ENCODE measurements at regions not wholly inside any gene's neighbourhood (a gene's known extent, or its start where the extent isn't known, plus 50 kb on each side); places are given as distances from the start of the nearest gene placed in this dataset.

DNA sequence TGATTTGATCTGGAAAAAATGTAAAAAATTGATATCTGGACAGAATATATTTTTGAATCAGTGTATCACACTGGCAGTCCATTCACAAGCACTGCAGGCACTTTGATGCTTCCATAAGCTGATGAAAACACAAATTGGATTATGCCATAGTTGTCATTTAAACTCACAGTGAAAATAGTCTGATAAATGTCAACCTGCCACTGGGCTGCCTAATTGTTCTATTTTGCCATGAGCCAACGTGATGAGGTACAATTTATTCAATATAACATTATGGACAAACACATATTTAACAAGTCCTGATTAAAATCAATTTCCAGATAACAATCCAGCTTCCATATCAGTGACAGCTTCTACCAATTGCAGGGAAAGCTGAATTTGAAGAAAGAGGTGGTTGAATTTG is 1244.9 kb downstream of the EFNB2 start:
- Histone ChIP-seq H2AFZ (ENCODE audit: low read depth, low read length, poor library complexity, severe bottlenecking) (no peak overlapping the region), H3K36me3 (ENCODE audit: control insufficient read depth in 1 of 2, insufficient read depth in 2 of 2, low read length in 2 of 2) (no peaks in the 10 kb centered on the region), H3K79me2 (ENCODE audit: insufficient read depth, low read length) (no peaks in the 10 kb centered on the region), H3K9ac (ENCODE audit: low read length) (no peak overlapping the region), H4K20me1 (ENCODE audit: insufficient read depth) (no peaks in the 10 kb centered on the region), H3K4me2 (ENCODE audit: low read length) (no peak overlapping the region), H3K4me3 (replicated peaks in 1 of 2; ENCODE audit: low read depth in 1 of 2, low read length in 2 of 2) (no peak overlapping the region), H3K9me2 (ENCODE audit: insufficient read depth) (no peaks in the 10 kb centered on the region), H3K9me3 (ENCODE audit: control insufficient read depth in 1 of 2, insufficient read depth in 1 of 2, low read depth in 1 of 2, low read length in 2 of 2) (no peaks in the 10 kb centered on the region), H3K27ac (ENCODE audit: low read depth, low read length) (no peak overlapping the region), H3K4me1 (ENCODE audit: control insufficient read depth in 1 of 2, insufficient read depth in 2 of 2, low read length in 2 of 2) (no peaks in the 10 kb centered on the region), H3K27me3 (ENCODE audit: insufficient read depth, low read length) (no peaks in the 10 kb centered on the region)
- BruUV-seq (replicated peaks) = no TSS peak
- intact Hi-C loops (cut with micrococcal nuclease) = no loop called here
- ChIA-PET POLR2A (no interaction called here), RAD21 (ENCODE audit: low non-redundant PET in 1 of 2, low total read pairs in 2 of 2, uncharacterized antibody in 2 of 2, unreplicated experiment in 2 of 2) (no interaction called here), CTCF (no interaction called here)
- ATAC-seq (no peak), DNase-seq (ENCODE audit: low read depth, low spot score) (no peak)
- TF ChIP-seq ZNF274 (IDR thresholded peaks at IDR 0.05; ENCODE audit: low read depth, low read length) = no peak
- TF ChIP-seq POLR2AphosphoS5 (IDR thresholded peaks at IDR 0.05; ENCODE audit: low read depth, low read length) = no peak
- no peak for TF ChIP-seq ELF1 (IDR thresholded peaks at IDR 0.05; ENCODE audit: borderline replicate concordance, low read depth)
- no peak for TF ChIP-seq EZH2 (IDR thresholded peaks at IDR 0.05)
- TF ChIP-seq FOSL1 (IDR thresholded peaks at IDR 0.05; ENCODE audit: low read depth) = no peak

DNA sequence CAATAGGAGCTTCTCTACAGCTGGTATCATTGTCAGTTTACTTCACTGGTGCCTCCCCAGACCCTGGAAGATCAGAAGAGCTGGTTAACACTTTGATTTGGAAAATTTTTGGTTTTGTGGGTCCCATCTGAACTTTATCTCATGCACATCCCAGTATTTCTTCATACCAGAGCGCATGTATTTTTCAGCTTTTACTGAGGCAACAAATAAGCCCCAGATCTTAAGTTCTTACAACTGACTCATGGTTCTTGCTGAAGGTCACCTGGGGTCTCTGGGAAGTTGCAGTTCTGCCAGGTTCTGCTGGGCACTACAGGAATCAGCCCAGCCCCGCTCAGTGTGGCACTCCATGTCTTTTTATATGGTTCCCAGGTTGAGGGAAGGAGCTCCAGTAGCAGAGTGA is 1249.9 kb downstream of the EFNB2 start:
- TF ChIP-seq SRF (IDR thresholded peaks at IDR 0.05; ENCODE audit: low read depth) (no peak), EGR1 (IDR thresholded peaks at IDR 0.05; ENCODE audit: low read depth) (no peak), POLR2A (IDR thresholded peaks at IDR 0.05; ENCODE audit: borderline replicate concordance, extremely low read depth, insufficient read depth, insufficient read length) (no peak), YY1 (IDR thresholded peaks at IDR 0.05; ENCODE audit: extremely low read depth, insufficient replicate concordance, low read depth, low read length) (no peak), RAD21 (IDR thresholded peaks at IDR 0.05; ENCODE audit: low read depth) (no peak), TCF7L2 (IDR thresholded peaks at IDR 0.05; ENCODE audit: borderline replicate concordance, extremely low read depth, insufficient read depth, insufficient read length) (no peak), ZNF274 (IDR thresholded peaks at IDR 0.05; ENCODE audit: low read depth, low read length) (no peak), SP1 (IDR thresholded peaks at IDR 0.05; ENCODE audit: low read depth) (no peak), ELF1 (IDR thresholded peaks at IDR 0.05; ENCODE audit: borderline replicate concordance, low read depth) (no peak), SIN3A (IDR thresholded peaks at IDR 0.05; ENCODE audit: low read depth) (no peak)
- TF ChIP-seq, protein P1, sequence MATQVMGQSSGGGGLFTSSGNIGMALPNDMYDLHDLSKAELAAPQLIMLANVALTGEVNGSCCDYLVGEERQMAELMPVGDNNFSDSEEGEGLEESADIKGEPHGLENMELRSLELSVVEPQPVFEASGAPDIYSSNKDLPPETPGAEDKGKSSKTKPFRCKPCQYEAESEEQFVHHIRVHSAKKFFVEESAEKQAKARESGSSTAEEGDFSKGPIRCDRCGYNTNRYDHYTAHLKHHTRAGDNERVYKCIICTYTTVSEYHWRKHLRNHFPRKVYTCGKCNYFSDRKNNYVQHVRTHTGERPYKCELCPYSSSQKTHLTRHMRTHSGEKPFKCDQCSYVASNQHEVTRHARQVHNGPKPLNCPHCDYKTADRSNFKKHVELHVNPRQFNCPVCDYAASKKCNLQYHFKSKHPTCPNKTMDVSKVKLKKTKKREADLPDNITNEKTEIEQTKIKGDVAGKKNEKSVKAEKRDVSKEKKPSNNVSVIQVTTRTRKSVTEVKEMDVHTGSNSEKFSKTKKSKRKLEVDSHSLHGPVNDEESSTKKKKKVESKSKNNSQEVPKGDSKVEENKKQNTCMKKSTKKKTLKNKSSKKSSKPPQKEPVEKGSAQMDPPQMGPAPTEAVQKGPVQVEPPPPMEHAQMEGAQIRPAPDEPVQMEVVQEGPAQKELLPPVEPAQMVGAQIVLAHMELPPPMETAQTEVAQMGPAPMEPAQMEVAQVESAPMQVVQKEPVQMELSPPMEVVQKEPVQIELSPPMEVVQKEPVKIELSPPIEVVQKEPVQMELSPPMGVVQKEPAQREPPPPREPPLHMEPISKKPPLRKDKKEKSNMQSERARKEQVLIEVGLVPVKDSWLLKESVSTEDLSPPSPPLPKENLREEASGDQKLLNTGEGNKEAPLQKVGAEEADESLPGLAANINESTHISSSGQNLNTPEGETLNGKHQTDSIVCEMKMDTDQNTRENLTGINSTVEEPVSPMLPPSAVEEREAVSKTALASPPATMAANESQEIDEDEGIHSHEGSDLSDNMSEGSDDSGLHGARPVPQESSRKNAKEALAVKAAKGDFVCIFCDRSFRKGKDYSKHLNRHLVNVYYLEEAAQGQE (IDR thresholded peaks at IDR 0.05; ENCODE audit: low read depth) = no peak
- H3K27me3 ChIP-seq (ENCODE audit: insufficient read depth, low read length) = no peaks in the 10 kb centered on the region
- no peak overlapping the region for H3K4me3 ChIP-seq (replicated peaks in 1 of 2; ENCODE audit: low read depth in 1 of 2, low read length in 2 of 2)
- H3K9me3 ChIP-seq (ENCODE audit: control insufficient read depth in 1 of 2, insufficient read depth in 1 of 2, low read depth in 1 of 2, low read length in 2 of 2) = no peaks in the 10 kb centered on the region
- H4K20me1 ChIP-seq (ENCODE audit: insufficient read depth) = no peaks in the 10 kb centered on the region
- no peak overlapping the region for H3K9ac ChIP-seq (ENCODE audit: low read length)
- no TSS peak for BruUV-seq (replicated peaks)
- no peaks in the 10 kb centered on the region for H3K9me2 ChIP-seq (ENCODE audit: insufficient read depth)
- ChIA-PET POLR2A (no interaction called here), RAD21 (ENCODE audit: low non-redundant PET in 1 of 2, low total read pairs in 2 of 2, uncharacterized antibody in 2 of 2, unreplicated experiment in 2 of 2) (no interaction called here), CTCF (no interaction called here)
- no peak overlapping the region for H3K27ac ChIP-seq (ENCODE audit: low read depth, low read length)
- H2AFZ ChIP-seq (ENCODE audit: low read depth, low read length, poor library complexity, severe bottlenecking) = no peak overlapping the region
- ATAC-seq (no peak), DNase-seq (ENCODE audit: low read depth, low spot score) (no peak)
- no peaks in the 10 kb centered on the region for H3K4me1 ChIP-seq (ENCODE audit: control insufficient read depth in 1 of 2, insufficient read depth in 2 of 2, low read length in 2 of 2)
- no peaks in the 10 kb centered on the region for H3K79me2 ChIP-seq (ENCODE audit: insufficient read depth, low read length)
- no peak overlapping the region for H3K4me2 ChIP-seq (ENCODE audit: low read length)
- H3K36me3 ChIP-seq (ENCODE audit: control insufficient read depth in 1 of 2, insufficient read depth in 2 of 2, low read length in 2 of 2) = no peaks in the 10 kb centered on the region
- intact Hi-C loops (cut with micrococcal nuclease) = loop anchor here (2.0 kb wide), 1 partner anchor 27 kb away; no protein-coding TSS in a partner anchor

Measured in HCT116 (cell line).